Stimulated activated CD4-positive, alpha-beta T cell treated with anti-CD3 and anti-CD28 coated beads, Interleukin-12 subunit alpha, Interleukin-12 subunit beta, amount 100 ng/mL, for 48 hours (primary cell): ENCODE measurements at regions not wholly inside any gene's neighbourhood (a gene's known extent, or its start where the extent isn't known, plus 50 kb on each side); places are given as distances from the start of the nearest gene placed in this dataset.
"Not testable (repeated sequence)": the region's sequence is repeated elsewhere in the genome, so short reads cannot be mapped to it uniquely, and the experiment has no call there.

Experiments
- DNase-seq, 3 donors: peaks; one replicate each; pipeline ENCODE4 v3.0.0-alpha.2; 2020; ENCODE audit warnings: low read depth in 2 of 3, low spot score in 1 of 3

DNA sequence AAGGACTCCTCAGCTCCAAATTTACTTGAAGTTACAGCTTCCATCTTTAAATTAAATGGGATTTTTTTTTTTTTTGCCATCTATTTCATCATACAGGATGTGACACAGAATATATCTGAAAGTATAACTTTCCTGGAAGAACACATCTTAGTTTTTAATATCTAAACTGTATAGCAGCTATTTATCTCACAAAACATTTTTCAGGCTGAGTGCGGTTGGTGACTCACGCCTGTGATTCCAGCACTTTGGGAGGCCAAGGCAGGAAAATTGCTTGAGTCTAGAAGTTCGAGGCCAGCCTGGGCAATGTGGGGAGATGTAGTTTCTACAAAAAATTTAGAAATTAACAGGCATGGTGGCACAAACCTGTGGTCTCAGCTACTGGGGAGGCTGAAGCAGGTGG, 142.3 kb upstream of the KCNJ18 start:
- DNase-seq, result peak in 2 of 3 donors; percentile 29 to 41

DNA sequence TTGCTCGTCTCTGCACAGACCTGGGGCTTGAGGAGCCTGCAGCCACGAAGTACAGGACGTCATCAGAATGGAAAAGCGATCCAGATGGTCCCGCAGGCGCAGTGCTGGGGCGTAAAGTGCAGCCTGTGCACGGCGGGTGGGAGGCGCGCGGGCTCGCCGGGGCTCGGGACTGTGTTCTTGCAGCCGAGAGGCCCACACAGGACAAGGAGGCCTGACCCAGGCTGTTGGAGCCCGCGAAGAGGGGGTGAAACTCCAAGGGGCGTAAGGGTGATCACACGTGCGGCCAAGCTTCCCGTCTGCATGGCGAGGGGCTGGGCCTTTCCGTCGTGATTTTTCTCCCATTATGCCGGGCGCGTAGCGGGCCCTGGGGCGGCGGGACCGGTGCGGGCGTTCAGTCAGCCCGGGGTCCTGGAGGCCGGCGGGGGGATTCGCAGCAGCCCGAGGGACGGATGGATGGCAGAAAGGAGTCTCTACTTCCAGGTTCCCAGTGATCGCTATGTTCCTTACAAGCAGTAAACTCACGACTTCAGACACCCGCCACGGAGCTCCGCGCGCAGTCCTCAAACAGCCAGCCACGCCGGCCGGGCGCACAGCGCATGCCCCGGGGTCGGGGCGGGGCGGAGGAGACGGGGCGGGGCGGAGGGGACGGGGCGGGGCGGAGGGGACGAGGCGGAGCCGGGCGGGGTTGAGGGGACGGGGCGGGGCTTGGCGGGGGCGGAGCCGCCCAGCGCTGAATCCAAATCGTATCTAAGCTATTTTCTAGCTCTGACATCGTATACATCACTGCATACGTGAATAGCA, 141.0 kb upstream of the KCNJ18 start:
- DNase-seq, result peak; percentile 67 to 73 (median 67)

DNA sequence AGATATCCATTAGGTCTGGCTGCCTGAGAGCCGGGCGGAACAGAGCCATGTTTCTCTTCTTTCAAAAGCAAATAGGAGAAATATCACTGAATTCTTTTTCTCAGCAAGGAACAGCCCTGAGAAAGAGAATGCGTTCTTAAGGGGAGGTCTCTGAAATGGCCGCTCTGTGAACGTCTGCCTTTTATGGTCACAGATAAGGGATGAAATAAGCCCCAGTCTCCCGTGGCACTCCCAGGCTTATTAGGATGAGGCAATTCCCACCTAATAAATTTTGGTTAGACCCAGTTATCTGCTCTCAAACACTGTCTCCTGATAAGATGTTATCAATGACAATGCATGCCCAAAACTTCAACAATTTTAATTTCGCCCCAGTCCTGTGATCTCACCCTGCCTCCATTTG, 133.4 kb upstream of the KCNJ18 start:
- not testable (repeated sequence) for DNase-seq

DNA sequence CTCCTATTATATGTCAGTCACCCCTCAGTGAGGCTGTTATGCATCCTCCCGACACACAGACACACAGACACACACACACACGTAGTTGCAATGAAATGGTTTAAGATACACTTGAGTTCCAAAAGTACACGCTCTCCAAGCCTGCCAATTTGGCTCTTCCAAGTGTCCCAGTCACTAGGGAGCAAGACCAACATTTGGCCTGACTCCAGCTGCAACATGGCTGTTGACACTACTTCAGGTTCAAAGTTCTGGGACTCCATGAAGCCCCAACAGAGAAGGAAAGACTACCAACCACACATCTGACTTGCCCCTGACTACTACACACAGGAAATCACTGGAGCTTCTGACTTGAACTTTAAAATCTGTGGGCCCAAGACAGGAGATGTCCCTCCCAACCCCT, 128.1 kb upstream of the KCNJ18 start:
- no peak for DNase-seq

DNA sequence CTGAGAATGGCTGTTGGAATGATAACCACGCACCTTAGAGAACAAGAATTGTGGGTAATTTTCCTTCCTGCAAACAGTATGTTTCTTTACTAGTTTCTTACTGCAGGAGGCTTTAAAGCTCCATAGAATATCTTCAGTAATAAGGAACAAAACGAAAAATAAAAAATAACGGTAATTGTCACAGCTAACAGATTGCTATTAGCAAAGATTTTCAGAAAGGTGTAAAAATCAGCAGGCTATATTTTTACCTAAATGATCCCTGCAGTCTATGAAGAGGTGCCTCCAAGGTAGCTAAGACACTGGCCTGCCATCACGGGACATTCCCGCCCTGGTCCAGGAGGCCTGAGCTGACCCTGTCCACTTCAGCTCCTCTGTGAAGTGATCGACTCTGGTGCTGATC, 127.6 kb upstream of the KCNJ18 start:
- DNase-seq, result not testable (repeated sequence)

DNA sequence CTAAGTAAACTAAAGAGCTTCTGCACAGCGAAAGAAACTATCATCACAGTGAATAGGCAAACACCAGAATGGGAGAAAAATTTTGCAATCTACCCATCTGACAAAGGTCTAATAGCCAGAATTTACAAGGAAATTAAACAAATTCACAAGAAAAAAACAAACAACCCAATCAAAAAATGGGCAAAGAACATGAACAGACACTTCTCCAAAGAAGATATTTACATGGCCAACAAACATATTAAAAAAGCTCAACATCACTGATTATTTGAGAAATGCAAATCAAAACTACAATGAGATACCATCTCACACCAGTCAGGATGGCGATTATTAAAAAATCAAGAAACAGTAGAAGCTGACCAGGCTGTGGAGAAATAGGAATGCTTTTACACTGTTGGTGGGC, 121.9 kb upstream of the KCNJ18 start:
- DNase-seq, result not testable (repeated sequence)

DNA sequence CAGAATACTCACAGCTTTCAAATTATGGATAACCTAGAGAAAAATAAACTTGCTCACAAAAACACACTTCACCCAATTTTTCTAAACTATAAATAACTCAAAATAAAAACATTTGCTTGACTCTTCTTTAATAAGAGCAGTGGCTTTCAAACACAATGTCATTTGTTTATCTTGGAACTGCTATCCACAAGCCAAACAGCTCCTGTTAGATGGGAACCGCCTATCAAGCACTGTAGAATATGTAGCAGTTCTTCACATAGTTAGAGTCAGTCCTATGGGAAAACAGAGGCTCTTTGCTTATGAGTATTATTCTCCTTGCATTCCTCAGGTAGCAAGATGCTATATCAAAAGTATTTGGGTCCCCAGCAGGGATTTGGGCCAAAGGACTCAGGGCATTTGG, 120.2 kb upstream of the KCNJ18 start:
- not testable (repeated sequence) for DNase-seq

DNA sequence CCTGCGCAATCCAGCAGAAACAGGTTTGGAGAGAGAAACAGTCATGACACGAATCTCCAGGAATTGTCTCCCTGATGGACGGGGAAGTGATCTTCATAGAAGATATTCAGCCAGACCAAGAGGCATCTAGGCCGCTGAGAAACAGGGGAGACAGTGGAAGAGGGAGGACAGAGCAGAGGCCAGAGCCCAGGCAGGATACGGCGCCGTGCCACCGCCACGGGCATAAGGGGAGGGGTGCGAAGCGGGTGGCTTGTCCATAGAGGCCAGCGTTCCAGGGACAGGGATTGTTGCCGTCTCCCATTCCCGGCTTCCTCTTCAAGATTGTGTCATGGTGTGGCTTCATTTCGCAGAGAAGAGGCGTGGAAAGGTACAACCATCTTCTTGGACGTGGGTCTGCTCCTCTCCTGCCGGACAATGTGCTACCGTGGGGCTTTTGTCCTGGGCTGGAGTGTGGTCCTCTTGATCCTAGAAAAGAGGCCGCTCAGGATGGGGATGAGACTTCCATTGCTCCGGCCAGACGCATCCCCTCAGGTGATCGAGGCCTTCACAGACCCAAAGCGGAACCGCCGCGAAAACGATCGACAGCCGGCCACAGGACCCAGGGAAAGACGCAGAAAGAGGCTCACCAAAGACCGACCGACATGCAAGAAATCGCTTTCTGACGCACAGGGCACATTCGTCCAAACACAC, 118.9 kb upstream of the KCNJ18 start:
- not testable (repeated sequence) for DNase-seq

DNA sequence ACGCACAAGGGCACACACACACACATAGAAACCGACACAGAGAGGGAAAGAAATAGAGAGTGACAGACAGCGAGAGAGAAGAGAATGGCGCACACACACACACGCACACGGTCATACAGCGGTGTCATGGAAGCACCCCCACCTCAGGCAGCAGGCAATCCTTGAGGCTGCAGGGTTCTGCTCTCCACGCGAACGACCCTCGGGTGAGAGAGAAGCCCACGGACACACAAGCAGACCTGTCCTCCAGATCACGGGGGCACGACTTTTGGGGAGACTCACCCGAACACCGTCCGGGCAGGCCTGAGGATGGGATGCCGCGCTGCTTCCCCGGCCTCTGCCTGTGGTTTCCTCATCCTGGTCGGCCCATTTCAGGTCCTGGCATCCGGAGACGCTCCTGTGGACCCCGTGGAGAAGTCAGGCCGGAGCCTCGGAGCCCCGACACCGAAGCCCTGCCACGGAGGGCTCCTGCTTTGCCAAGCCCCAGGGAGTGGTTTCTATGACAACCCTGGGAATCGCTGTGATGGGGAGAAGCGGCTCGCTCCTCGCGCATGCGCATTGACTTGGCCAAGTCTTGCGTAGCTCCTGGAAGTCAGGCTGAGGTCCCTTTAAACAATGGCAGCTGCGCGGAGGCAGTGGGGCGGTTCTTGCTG, 118.2 kb upstream of the KCNJ18 start:
- peak in 1 of 3 donors; percentile 12 for DNase-seq

DNA sequence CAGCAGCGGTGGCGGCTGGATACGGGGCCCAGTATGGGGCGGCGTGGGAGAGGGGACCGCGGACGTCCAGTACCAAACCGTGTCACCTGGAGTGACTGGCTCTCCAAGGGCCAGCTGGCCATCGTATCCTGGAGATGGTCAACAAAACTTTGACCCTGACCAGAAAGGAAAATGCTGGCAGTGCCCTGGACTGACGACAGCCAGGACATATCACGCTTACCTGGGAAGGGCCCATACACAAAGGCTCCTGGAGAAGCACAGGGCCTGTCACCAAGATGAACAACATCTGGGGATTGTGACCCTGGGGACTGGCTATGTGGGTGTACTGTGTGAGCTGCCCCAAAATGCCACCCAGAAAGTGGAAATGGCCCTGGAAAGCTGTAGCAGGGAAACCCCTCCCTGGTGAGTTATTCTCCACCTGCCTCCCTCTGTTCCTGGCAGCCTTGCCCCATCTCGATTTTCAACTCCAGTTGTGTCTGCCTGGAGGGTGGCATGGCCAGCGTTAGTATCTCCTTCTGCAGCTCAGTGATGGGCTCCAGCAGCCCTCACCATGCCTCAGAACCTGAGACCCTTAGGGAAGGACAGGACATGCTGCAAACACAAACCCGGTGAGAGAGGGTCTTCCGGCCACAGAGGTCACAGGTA, 117.6 kb upstream of the KCNJ18 start:
- DNase-seq, result not testable (repeated sequence)

DNA sequence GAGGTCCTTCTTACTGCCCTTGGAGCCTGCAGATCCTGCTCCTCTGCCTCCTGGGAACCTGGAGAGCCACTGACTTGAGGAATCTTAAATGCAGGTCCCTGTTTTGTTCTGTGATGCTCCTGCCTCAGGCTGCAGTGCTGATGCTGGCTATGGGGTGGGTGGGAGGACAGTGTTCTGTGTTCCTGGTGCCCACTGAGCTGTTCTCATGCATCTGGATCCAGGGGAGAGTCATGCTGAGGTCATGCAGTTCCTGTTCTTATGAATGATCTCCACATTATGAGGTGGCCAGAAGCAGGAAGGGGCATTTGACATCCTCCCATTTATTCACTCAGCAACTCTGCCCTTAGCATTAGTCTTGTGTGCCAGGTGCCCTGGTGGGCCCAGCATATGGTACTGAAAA, 113.5 kb upstream of the KCNJ18 start:
- DNase-seq, result not testable (repeated sequence)

DNA sequence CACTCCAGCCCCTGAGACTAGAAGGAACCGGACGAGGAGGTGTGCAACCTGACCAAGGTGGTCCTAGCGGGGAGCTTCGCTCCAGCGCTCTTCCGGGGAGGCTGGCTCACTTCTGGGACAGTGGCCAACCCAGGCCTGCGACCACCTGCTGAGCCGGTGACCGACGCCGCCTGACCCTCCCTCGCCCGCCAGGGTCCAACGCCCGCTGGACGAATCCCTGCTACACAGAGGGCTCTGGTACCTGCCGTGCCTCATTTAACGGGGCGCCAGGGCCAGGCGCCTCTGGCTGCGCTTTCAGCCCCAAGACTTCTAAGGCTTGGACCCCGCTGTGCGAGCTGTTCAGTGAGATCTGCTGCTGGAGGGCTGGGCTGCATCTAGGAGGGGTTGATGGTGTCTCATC, 99.5 kb upstream of the KCNJ18 start:
- no peak for DNase-seq

DNA sequence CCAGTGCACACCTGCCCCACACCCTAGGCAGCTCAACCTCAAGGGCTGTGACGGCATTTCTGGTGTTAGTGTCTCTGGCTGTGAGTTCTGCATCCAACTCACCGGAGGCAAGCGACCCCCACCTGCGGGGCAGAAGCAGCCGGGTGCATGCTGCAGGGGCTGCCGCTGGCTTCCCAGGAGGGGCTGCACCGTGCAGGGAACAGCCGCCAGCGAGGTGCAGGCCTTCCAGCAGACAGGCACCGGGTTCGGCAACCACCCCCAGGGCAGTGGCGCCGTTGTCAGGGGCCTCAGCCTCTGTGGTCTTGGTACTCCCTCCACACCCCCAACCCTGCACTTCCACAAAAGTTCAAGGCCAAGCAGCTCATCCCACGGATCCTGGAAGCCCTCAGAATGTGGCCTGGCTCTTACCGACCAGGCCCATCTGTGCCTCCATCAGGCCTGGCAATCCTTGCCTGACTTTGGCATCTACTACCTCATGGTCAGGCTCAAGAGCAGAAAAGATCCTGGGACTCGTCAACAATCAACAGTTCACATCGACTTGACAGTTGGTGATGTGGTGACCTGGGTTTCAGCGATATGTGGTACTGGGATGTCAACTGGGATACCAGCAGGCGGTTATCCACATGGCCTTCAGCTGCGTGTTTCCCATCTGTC, 98.7 kb upstream of the KCNJ18 start:
- not testable (repeated sequence) for DNase-seq

DNA sequence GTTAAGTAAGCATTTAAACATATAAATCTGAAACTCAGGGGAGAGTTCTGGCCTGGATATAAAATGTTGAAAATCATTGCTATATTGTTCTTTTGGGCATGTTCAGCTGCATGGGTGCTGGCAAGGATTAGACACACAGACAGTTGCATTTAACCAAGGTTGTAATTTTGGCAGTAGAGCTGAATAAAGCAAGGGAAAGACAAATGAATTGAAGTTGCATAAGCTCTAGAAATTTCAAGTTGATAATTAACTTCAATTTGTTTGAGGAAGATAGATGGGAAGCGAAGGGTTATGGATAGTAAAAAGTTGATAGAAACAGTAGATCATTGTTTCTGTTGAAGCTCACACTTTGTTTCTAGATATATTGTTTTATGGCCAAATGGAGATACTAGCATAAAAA, 97.2 kb upstream of the KCNJ18 start:
- DNase-seq, result no peak

DNA sequence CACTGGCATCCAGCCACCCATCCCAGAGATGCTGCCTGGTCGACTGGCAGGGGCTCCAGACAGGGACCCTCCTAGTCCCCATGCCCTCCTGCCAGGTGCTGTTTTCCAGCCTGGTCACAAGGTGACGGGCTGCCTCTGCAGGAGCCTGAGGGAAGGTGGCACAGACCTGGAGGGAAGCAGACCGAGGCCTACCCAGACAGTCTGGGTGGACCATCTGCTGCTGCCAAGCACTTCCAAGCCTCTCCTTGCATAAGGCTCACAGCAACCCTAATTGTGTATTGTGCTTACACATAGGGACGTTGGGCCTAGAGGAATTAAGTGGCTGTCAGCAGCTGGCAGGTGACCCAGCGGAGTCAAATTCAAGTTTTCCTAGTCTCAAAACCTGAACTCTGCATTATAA, 90.1 kb upstream of the KCNJ18 start:
- DNase-seq, result no peak

DNA sequence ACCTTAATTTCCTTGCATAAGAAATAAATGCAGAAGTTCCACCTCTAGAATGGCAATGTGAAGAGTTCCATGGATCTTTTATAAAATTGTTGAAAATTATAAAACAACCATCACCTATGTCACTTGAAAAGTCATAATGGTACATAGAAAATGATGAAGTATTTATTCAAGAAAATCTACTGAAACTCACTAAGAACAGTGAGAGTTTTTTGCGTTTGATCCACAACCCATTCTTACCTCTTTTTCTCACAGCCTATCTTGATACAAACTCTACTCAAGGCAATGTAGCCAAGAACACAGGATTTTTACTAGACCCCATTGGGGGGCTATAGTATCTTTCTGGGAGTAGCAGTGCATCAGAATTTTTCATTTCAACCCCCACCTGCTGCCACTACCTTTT, 89.0 kb upstream of the KCNJ18 start:
- DNase-seq, result not testable (repeated sequence)

DNA sequence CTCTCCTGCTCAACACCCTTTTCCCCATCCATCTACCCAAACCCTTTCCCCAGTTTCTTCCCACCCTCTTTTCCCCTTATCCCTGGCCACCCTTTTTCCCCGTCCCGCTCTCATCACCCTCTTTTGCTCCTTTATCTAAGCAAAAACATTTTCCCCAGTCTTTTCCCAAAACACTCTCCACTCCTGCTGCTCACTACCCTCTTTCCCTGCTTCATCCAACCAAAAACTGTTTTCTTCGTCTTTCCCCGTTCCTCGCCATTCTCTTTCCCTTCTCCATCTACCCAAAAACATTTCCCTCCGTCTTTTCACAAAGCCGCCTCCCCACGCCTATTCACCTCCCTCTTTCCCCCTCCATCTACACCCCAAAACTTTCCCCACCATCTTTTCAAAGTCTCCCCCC, 80.9 kb upstream of the KCNJ18 start:
- not testable (repeated sequence) for DNase-seq

DNA sequence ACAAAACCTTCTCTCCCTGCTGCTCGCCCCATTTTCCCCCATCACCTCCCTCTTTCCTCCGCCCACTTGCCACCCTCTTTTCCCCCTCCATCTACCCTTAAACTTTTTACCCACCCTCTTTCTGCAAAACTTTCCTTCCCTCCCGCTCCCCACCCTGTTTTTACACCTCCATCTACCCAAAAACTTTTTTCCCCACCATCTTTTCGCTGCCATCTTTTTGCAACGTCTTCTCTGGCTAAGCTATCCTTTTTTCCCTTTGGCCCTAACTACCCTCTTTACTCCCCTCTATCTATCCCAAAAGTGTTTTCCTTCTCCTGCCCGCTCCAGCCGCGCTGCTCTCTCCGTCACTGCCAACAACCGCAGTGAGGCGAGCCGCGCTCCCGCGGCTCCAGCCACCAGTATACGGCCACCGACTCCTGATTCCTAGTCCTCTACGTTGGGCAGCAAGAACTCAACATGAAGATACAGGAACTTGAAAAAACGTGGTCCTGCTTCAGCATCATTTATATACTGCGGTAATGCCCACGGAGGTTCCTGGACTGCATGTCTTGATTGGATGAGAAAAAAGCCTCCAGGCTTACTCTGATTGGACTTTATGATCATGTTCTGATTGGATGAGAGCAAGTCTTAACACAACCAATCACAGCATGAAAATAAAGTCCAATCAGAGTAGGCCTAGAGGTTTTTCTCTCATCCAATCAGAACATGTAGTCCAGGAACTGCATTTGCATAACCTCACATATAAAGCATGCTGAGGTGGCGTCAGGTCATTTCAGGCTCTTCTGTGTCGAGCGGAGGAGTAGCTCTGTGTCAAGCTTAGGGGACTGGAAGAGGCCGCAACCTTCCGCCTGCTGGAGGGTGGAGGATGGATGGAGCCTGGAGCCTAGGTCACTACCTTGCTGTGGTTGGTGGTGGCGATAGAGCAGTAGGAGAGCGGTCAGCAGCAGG, 79.9 kb upstream of the KCNJ18 start:
- DNase-seq, result not testable (repeated sequence)

DNA sequence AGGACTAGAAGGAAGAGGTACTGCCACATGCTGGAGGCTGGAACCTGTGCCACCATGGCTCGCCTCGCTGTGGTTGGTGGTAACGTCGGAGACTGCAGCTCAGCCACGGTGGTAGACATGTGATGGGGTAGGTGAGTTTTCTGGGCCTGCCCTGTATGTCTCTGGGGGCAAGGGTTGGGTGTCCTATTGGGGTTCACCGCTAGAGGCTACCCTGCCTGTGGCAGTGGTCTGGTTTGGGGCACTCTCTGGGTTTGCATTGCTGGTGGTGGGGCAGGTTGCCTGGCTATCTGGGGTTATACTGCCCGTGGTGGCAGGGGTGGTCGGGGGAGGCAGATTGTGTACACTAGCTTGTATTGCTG, 79.3 kb upstream of the KCNJ18 start:
- no peak for DNase-seq

DNA sequence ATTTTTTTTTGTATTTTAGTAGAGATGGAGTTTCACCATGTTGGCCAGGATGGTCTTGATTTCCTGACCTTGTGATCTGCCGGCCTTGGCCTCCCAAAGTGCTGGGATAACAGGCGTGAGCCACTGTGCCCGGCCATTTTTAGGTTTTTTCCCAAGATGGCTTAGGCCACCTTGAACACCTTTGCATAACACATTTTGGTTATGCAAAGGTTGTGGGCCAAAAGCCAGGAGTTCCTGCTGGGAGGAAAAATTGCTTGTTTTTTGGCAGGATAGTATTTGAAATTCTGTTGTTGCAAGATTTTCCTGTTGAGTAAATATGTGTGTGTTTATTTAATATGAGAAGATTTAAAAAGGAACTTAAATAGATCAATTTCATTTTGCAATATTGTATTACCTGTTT, 65.3 kb upstream of the KCNJ18 start:
- not testable (repeated sequence) for DNase-seq
